CD14-positive monocyte (primary cell): ENCODE measurements at regions not wholly inside any gene's neighbourhood (a gene's known extent, or its start where the extent isn't known, plus 50 kb on each side); places are given as distances from the start of the nearest gene placed in this dataset.

Source experiments
- DNase-seq, 3 donors: peaks; one replicate each; pipeline ENCODE4 v3.0.0-alpha.2; 2011 to 2022
- H2AFZ ChIP-seq: 2 replicates; pipeline ENCODE4 v1.6.0; 2012; ENCODE audit warnings: mild to moderate bottlenecking, low read depth, low read length, inconsistent platforms; ENCODE audit not compliant: insufficient read depth, poor library complexity, severe bottlenecking
- H3K27ac ChIP-seq, 2 donors: 1 replicate in 1 of 2; 2 replicates in 1 of 2; pipeline ENCODE4 v1.5.1; 2012 to 2013; ENCODE audit warnings: low read length in 2 of 2, control low read depth in 1 of 2, inconsistent platforms in 1 of 2, low read depth in 1 of 2, mild to moderate bottlenecking in 1 of 2
- H3K27me3 ChIP-seq, 2 donors: one replicate each; pipeline versions ENCODE4 v1.6.0 to v1.6.1; 2011 to 2013; ENCODE audit warnings: low read length in 2 of 2; ENCODE audit not compliant: control insufficient read depth in 2 of 2, insufficient read depth in 2 of 2
- H3K36me3 ChIP-seq, 2 donors: replicated peaks in 1 of 2; 1 replicate in 1 of 2; 2 replicates in 1 of 2; pipeline versions ENCODE4 v1.5.1 to v1.6.1; 2012 to 2013; ENCODE audit warnings: low read length in 2 of 2, control low read depth in 1 of 2, inconsistent platforms in 1 of 2, mild to moderate bottlenecking in 1 of 2; ENCODE audit not compliant: insufficient read depth in 2 of 2, control insufficient read depth in 1 of 2
- H3K4me1 ChIP-seq, 2 donors: 1 replicate in 1 of 2; 2 replicates in 1 of 2; pipeline versions ENCODE4 v1.5.1 to v1.6.1; 2012 to 2013; ENCODE audit warnings: low read length in 2 of 2, control low read depth in 1 of 2, inconsistent platforms in 1 of 2, mild to moderate bottlenecking in 1 of 2, moderate library complexity in 1 of 2; ENCODE audit not compliant: insufficient read depth in 2 of 2, control insufficient read depth in 1 of 2
- H3K4me2 ChIP-seq: replicated peaks from 2 replicates; pipeline ENCODE3; 2012; ENCODE audit warnings: low read length, moderate library complexity, mild to moderate bottlenecking; ENCODE audit not compliant: poor library complexity, severe bottlenecking; ENCODE audit errors: extremely low read depth
- H3K4me3 ChIP-seq, 3 experiments: fragments of 200-600 bp in 1 of 3; sonication (generic) in 1 of 3; replicated peaks in 1 of 3; 1 replicate in 2 of 3; 2 replicates in 1 of 3; pipeline ENCODE4 v1.5.1; 2011 to 2013; ENCODE audit warnings: low read length in 3 of 3, mild to moderate bottlenecking in 3 of 3, control low read depth in 2 of 3, low read depth in 2 of 3, inconsistent platforms in 1 of 3, moderate library complexity in 1 of 3
- H3K79me2 ChIP-seq: 2 replicates; pipeline ENCODE4 v1.6.0; 2012; ENCODE audit warnings: mild to moderate bottlenecking, control low read depth, inconsistent platforms, low read length, moderate library complexity; ENCODE audit not compliant: insufficient read depth
- H3K9ac ChIP-seq: 2 replicates; pipeline ENCODE4 v1.6.0; 2017; ENCODE audit warnings: low read length, mild to moderate bottlenecking; ENCODE audit not compliant: insufficient read depth, poor library complexity, severe bottlenecking
- H3K9me3 ChIP-seq, 2 donors: replicated peaks in 1 of 2; 1 replicate in 1 of 2; 2 replicates in 1 of 2; pipeline versions ENCODE4 v1.5.1 to v1.6.1; 2012 to 2013; ENCODE audit warnings: low read length in 2 of 2, control low read depth in 1 of 2; ENCODE audit not compliant: control insufficient read depth in 1 of 2, insufficient read depth in 1 of 2
- H4K20me1 ChIP-seq: 2 replicates; pipeline ENCODE4 v1.6.0; 2012; ENCODE audit warnings: mild to moderate bottlenecking, low read length, control low read depth, moderate library complexity; ENCODE audit not compliant: insufficient read depth
- H3K27ac Mint-ChIP-seq, 7 donors: one replicate each; pipeline ENCODE4 v1.8.0; 2020; ENCODE audit warnings: mild to moderate bottlenecking in 7 of 7, mixed read lengths in 7 of 7, moderate library complexity in 6 of 7, inconsistent platforms in 2 of 7
- H3K27me3 Mint-ChIP-seq, 3 donors: one replicate each; pipeline ENCODE4 v1.8.0; 2021 to 2022; ENCODE audit warnings: low read depth in 3 of 3, mild to moderate bottlenecking in 3 of 3, mixed read lengths in 3 of 3, moderate library complexity in 3 of 3, inconsistent platforms in 1 of 3
- H3K36me3 Mint-ChIP-seq, 2 donors: one replicate each; pipeline ENCODE4 v1.8.0; 2020; ENCODE audit warnings: mixed read lengths in 2 of 2, inconsistent platforms in 1 of 2, mild to moderate bottlenecking in 1 of 2
- H3K4me1 Mint-ChIP-seq: one replicate; pipeline ENCODE4 v1.8.0; 2020; ENCODE audit warnings: mild to moderate bottlenecking, mixed read lengths
- H3K4me3 Mint-ChIP-seq, 2 donors: one replicate each; pipeline ENCODE4 v1.8.0; 2020; ENCODE audit warnings: mild to moderate bottlenecking in 2 of 2, mixed read lengths in 2 of 2, moderate library complexity in 1 of 2
- H3K9me3 Mint-ChIP-seq, 7 donors: one replicate each; pipeline ENCODE4 v1.8.0; 2020 to 2022; ENCODE audit warnings: mixed read lengths in 7 of 7, mild to moderate bottlenecking in 6 of 7, moderate library complexity in 6 of 7, inconsistent platforms in 2 of 7
- CTCF ChIP-seq: fragments of 200-600 bp; IDR thresholded peaks from one replicate; pipeline ENCODE4 v1.8.0; 2022; ENCODE audit warnings: antibody characterized with exemption, mild to moderate bottlenecking
- WGBS: methylation state at CpG from one replicate; pipeline ENCODE4 v1.1.5; 2013; ENCODE audit warnings: missing lambda C conversion rate; ENCODE audit not compliant: insufficient coverage; 5-methylcytosine and 5-hydroxymethylcytosine counted together
- intact Hi-C, 2 donors: fragments of 100-400 bp; cut with micrococcal nuclease; formaldehyde crosslinking; loops; one replicate each; pipeline versions ENCODE4 v1.15.0 to v1.15.1; 2023

- TF ChIP-seq CTCF = no peak
- Histone ChIP-seq H3K4me3 (no peak overlapping the region), H3K36me3 (no peaks in the 10 kb centered on the region), H2AFZ (no peak overlapping the region), H3K9ac (no peak overlapping the region), H3K27ac (no peak overlapping the region), H3K79me2 (no peaks in the 10 kb centered on the region), H4K20me1 (no peaks in the 10 kb centered on the region), H3K27me3 (no peaks in the 10 kb centered on the region), H3K4me2 (no peak overlapping the region), H3K9me3 (no peaks in the 10 kb centered on the region), H3K4me1 (no peaks in the 10 kb centered on the region)
- peaks cover 0 to 3% (median 0%) of the 10 kb centered on the region in 3 donors for H3K27me3 Mint-ChIP-seq
- 92% methylated on average over 3 of the region's 5 CpGs for WGBS
- H3K4me1 Mint-ChIP-seq = no peaks in the 10 kb centered on the region
- no peak overlapping the region for H3K4me3 Mint-ChIP-seq
- intact Hi-C loops = no loop called here
- no peak overlapping the region for H3K27ac Mint-ChIP-seq
- no peak for DNase-seq
- peaks cover 0 to 7% (median 0%) of the 10 kb centered on the region in 7 donors for H3K9me3 Mint-ChIP-seq
- no peaks in the 10 kb centered on the region for H3K36me3 Mint-ChIP-seq
These were observed 772.7 kb downstream of the SEMA5A start for GRCh38 chr5:8773046-8773615.

GRCh38 chr5:8784692-8785091 lies 761.2 kb downstream of the SEMA5A start:
- Histone ChIP-seq H3K36me3 (no peaks in the 10 kb centered on the region), H3K9ac (no peak overlapping the region), H3K27me3 (no peaks in the 10 kb centered on the region), H3K9me3 (peaks cover 0 to 7% of the 10 kb centered on the region in 2 donors), H2AFZ (no peak overlapping the region), H3K27ac (no peak overlapping the region), H3K4me2 (no peak overlapping the region), H3K4me3 (no peak overlapping the region), H3K79me2 (no peaks in the 10 kb centered on the region), H3K4me1 (no peaks in the 10 kb centered on the region), H4K20me1 (no peaks in the 10 kb centered on the region)
- intact Hi-C loops = no loop called here
- no peak for DNase-seq
- peaks cover 0 to 4% (median 0%) of the 10 kb centered on the region in 3 donors for H3K27me3 Mint-ChIP-seq
- no peak overlapping the region for H3K4me3 Mint-ChIP-seq
- no peaks in the 10 kb centered on the region for H3K36me3 Mint-ChIP-seq
- H3K9me3 Mint-ChIP-seq = peaks cover 0 to 12% (median 3%) of the 10 kb centered on the region in 7 donors
- 79% methylated on average over 2 of the region's 2 CpGs for WGBS
- H3K4me1 Mint-ChIP-seq = no peaks in the 10 kb centered on the region
- no peak for TF ChIP-seq CTCF
- H3K27ac Mint-ChIP-seq = no peak overlapping the region
